ENCODE measurements at regions not wholly inside any gene's neighbourhood (a gene's known extent, or its start where the extent isn't known, plus 50 kb on each side); places are given as distances from the start of the nearest gene placed in this dataset.

DNA sequence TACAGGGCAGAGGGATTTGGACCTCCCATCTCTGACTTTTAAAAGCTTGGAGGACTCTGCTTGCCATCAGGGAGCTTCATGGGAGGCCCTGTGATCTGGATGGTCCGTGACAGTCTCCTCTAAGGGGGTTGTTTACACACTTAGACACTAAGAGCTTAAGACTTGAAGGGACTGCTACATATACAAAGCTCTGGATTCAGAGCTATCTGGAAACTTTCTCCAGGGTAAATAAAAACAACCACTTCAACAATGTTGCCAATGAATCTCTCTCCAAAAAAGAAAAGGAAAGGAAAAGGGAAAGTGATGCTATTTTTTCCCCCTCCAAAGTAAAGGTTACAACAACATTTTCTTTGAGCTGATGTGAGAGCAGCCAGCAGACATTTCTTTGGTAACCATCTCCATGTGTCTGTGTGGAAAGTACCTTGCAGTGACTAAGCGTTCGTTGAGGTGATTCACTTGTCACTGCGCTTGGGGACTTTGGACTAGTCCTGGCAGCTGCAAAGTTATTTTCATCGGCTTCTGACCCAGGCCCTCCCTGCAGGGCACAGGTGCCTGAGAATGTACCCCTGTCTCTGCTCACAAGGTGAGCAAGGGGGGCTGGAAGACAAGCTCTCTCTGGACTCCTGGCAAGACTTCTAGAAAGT is 262.1 kb upstream of the KLF4 start (continued):
- TF ChIP-seq, protein P1, sequence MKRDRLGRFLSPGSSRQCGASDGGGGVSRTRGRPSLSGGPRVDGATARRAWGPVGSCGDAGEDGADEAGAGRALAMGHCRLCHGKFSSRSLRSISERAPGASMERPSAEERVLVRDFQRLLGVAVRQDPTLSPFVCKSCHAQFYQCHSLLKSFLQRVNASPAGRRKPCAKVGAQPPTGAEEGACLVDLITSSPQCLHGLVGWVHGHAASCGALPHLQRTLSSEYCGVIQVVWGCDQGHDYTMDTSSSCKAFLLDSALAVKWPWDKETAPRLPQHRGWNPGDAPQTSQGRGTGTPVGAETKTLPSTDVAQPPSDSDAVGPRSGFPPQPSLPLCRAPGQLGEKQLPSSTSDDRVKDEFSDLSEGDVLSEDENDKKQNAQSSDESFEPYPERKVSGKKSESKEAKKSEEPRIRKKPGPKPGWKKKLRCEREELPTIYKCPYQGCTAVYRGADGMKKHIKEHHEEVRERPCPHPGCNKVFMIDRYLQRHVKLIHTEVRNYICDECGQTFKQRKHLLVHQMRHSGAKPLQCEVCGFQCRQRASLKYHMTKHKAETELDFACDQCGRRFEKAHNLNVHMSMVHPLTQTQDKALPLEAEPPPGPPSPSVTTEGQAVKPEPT (CRISPR knock-in tag; IDR thresholded peaks at IDR 0.05; ENCODE audit: low read depth), result no peak
- TF ChIP-seq, protein P2, sequence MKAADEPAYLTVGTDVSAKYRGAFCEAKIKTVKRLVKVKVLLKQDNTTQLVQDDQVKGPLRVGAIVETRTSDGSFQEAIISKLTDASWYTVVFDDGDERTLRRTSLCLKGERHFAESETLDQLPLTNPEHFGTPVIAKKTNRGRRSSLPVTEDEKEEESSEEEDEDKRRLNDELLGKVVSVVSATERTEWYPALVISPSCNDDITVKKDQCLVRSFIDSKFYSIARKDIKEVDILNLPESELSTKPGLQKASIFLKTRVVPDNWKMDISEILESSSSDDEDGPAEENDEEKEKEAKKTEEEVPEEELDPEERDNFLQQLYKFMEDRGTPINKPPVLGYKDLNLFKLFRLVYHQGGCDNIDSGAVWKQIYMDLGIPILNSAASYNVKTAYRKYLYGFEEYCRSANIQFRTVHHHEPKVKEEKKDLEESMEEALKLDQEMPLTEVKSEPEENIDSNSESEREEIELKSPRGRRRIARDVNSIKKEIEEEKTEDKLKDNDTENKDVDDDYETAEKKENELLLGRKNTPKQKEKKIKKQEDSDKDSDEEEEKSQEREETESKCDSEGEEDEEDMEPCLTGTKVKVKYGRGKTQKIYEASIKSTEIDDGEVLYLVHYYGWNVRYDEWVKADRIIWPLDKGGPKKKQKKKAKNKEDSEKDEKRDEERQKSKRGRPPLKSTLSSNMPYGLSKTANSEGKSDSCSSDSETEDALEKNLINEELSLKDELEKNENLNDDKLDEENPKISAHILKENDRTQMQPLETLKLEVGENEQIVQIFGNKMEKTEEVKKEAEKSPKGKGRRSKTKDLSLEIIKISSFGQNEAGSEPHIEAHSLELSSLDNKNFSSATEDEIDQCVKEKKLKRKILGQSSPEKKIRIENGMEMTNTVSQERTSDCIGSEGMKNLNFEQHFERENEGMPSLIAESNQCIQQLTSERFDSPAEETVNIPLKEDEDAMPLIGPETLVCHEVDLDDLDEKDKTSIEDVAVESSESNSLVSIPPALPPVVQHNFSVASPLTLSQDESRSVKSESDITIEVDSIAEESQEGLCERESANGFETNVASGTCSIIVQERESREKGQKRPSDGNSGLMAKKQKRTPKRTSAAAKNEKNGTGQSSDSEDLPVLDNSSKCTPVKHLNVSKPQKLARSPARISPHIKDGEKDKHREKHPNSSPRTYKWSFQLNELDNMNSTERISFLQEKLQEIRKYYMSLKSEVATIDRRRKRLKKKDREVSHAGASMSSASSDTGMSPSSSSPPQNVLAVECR (CRISPR knock-in tag; IDR thresholded peaks at IDR 0.05; ENCODE audit: borderline replicate concordance), result no peak
- TF ChIP-seq, protein P3, sequence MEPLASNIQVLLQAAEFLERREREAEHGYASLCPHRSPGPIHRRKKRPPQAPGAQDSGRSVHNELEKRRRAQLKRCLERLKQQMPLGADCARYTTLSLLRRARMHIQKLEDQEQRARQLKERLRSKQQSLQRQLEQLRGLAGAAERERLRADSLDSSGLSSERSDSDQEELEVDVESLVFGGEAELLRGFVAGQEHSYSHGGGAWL (CRISPR knock-in tag; IDR thresholded peaks at IDR 0.05), result no peak
- TF ChIP-seq SALL2 (CRISPR knock-in tag; IDR thresholded peaks at IDR 0.05) (no peak), NR2F1 (CRISPR knock-in tag; IDR thresholded peaks at IDR 0.05) (no peak; a peak in 1 of 4 replicates), NCOA1 (CRISPR knock-in tag; IDR thresholded peaks at IDR 0.05) (no peak), SKI (IDR thresholded peaks at IDR 0.05; ENCODE audit: partially characterized antibody) (no peak), ZNF619 (CRISPR knock-in tag; IDR thresholded peaks at IDR 0.05) (no peak), MED8 (CRISPR knock-in tag; IDR thresholded peaks at IDR 0.05; ENCODE audit: insufficient replicate concordance) (no peak), ZNF296 (CRISPR knock-in tag; conservative IDR thresholded peaks at IDR 0.05) (no peak), MIXL1 (CRISPR knock-in tag; IDR thresholded peaks at IDR 0.05) (no peak), ZNF256 (CRISPR knock-in tag; conservative IDR thresholded peaks at IDR 0.05) (no peak), NFKBIZ (CRISPR knock-in tag; IDR thresholded peaks at IDR 0.05) (no peak), CCAR2 (optimal IDR thresholded peaks at IDR 0.05; ENCODE audit: low read depth, low read length) (no peak), DPF2 (CRISPR knock-in tag; IDR thresholded peaks at IDR 0.05; ENCODE audit: borderline replicate concordance, low read depth) (no peak), GATAD1 (CRISPR knock-in tag; IDR thresholded peaks at IDR 0.05) (no peak)
- TF ChIP-seq, protein P4, sequence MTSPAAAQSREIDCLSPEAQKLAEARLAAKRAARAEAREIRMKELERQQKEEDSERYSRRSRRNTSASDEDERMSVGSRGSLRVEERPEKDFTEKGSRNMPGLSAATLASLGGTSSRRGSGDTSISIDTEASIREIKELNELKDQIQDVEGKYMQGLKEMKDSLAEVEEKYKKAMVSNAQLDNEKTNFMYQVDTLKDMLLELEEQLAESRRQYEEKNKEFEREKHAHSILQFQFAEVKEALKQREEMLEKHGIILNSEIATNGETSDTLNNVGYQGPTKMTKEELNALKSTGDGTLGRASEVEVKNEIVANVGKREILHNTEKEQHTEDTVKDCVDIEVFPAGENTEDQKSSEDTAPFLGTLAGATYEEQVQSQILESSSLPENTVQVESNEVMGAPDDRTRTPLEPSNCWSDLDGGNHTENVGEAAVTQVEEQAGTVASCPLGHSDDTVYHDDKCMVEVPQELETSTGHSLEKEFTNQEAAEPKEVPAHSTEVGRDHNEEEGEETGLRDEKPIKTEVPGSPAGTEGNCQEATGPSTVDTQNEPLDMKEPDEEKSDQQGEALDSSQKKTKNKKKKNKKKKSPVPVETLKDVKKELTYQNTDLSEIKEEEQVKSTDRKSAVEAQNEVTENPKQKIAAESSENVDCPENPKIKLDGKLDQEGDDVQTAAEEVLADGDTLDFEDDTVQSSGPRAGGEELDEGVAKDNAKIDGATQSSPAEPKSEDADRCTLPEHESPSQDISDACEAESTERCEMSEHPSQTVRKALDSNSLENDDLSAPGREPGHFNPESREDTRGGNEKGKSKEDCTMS (CRISPR knock-in tag; conservative IDR thresholded peaks at IDR 0.05), result no peak

Data from HepG2 (cell line).